ENCODE measurements at regions not wholly inside any gene's neighbourhood (a gene's known extent, or its start where the extent isn't known, plus 50 kb on each side); places are given as distances from the start of the nearest gene placed in this dataset.

DNA sequence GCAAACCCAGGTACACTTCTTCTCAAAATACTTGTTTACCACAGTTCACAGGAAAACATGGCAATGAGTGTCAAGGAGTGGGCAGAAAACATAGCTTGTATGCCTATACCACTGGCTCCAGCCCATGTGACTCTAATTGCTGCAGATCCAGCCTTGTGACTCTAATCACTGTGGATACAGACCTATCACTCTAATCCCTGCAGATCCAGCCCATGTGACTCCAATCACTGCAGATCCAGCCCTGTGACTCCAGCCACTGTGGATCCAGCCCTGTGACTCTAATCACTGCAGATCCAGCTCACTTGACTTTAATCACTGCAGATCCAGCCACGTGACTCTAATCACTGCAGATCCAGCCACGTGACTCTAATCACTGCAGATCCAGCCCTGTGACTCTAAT lies 366.3 kb upstream of the IRX4 start:
- DNase-seq (ENCODE audit: low spot score): no peak

GRCh38 chr5:2242539-2242938 lies 359.8 kb upstream of the IRX4 start:
- no peak for DNase-seq (ENCODE audit: low spot score)

GRCh38 chr5:2241842-2242241 lies 359.1 kb upstream of the IRX4 start:
- no peak for DNase-seq (ENCODE audit: low spot score)

DNA sequence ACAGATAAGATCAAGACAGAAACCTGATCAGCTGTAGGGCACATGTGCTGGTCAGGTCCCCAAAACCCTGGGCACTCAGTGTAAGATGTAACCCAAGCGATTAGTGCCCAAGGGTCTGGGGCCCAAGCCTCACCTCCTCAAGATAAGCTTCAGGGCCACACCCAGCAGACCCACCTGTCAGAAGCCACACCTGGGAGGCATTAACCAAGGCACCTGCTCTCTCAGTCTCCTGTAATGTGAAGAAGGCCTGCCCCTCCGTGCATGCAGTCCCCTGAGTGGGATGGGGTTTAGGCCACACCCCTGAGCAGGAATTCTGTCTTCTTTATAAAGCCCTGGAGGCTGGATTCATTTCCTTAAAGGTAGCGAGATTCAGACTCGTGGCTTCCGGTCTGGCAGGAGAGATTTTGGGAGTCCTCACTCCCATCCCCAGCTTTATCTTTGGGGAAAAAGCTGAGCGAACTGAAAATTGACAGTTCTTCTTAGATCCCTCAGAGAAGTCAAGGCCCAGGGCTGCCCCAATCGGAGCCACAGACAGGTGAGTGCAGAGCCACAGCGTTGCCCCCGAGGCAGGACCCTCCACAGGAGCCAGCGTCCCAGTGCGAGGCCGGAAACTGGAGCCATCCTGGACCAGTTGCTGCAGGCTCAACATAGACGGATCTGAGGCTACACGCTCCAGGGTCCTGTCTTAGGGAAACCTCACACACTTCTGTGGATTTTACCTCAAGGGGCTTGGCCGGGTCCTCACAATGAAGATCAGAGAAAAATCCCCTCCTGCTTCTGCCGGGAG lies 357.6 kb upstream of the IRX4 start:
- DNase-seq (ENCODE audit: low spot score): no peak

DNA sequence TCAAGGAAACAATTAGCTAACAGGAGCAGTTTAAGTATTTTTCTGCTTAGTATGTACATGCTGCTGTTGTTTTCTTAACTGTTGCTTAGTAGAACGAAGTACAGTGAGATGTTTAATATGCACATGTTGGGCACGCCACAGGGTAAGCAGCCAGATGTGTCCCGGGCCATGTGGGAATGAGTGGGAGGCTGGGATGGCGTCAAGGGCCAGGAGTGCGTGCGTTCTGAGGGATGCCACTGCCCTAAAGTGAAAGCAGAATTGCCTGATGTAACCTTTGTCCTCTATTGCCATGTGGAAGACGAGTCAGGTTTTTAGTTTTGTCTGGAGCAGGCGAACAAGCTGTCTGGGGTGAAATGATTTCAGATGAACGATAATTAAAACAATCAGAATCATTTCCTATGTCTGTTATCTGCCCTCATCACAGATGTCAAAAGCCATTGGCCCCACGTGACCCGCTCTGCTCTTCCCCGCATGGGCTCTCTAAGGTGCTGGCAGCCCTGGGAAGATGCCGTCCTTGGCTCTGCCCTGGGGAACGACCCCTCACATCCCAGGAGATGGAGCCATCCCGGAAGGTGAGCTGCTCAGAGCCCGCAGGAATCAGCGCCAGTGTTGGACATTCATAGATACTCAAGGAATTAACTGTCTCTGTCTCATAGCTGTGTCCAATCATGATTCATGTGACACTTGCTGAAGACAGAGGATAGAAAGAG lies 356.6 kb upstream of the IRX4 start:
- no peak for DNase-seq (ENCODE audit: low spot score)

DNA sequence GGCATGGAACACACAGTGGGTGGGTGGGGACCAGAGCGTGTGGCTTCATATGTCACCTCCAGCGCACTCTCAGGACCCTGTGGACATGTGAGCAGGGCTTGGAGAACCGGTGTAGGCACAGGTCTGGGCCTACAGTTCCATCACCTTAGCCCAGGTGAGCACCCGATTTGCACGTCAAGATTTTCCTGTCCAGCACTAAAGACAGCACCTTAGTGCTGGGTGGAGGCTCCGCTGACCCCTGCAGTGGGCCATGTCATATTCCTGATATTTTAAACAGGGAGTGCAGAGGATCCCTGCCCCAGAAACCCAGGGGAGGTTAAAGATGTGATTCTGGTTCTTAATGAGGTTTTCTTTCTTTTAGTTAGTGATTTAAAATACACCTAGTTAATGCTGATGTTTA lies 356.0 kb upstream of the IRX4 start:
- no peak for DNase-seq (ENCODE audit: low spot score)

DNA sequence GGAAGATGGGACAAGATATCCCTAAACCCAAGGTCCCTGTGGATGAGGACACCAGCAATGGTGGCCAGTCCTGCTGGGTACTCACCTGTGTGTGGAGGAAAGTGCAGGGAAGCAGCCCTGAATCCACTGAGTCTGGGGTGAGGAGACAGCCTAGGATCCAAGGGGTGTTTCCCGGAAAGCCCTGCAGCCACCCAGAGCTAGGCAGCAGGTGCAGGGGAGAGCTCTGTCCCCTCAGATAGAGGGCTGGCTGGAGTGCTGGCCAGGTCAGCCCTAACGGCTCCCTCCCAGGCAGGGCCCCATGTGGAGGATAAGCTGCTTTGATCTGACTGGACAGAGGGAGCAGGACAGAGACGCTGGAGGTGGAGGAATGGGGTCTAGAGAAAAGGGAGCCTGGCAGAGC lies 344.7 kb upstream of the IRX4 start:
- DNase-seq (ENCODE audit: low spot score): no peak

GRCh38 chr5:2224689-2225088 lies 342.0 kb upstream of the IRX4 start:
- no peak for DNase-seq (ENCODE audit: low spot score)

DNA sequence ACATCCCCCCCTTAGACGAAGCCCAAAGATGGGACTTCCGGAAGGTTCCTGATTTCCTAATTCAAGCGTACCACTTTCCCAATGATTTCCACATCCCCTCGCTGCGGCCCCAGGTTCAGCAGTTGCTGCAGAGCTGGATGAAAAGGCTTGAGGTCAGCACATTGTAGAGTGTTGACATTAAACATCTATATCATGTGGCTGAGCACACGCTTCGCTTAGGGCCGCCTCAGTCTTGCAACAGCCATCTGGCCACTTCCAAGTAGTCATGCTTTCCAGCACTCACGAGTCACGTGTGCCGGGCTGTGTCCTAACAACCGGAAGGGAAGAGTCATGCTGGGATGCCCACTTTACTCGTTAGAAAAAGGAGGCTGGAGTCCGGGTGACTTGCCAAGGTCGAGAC lies 340.6 kb upstream of the IRX4 start:
- no peak for DNase-seq (ENCODE audit: low spot score)

DNA sequence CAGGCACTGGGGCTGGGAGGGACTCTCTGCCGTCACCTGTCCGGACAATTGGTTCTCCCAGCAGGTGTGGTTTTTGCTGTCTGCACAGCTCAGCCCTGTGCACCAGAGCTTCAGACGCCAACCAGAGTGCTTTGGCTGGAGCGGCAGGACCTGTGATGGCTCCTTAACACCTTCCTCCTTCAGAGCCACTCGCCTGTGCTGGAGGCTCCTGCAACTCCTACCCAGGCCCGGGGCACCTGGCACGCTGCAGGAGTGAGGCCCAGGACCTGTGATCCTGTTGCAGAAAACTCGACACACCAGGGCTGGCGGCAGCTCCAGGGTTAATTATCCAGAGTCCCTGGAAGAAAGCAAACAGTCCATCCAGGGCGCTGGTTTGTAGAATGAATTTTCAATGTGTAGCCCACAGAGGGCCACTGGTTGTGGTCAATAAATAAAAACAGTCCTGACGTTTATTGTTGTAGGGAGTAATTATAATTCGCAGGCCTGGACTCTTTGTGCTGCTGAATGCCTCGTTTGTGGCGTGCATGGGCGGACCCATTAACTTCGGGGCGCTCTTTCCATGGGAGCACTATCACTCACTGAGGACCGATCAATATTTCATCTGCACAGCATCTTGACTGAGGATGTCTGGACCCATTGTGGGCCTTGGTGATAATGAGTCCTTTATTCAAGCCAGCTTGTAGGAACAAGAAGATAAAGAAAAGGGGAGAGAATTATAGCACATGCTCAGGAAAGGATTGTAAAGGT lies 339.7 kb upstream of the IRX4 start:
- no peak for DNase-seq (ENCODE audit: low spot score)

DNA sequence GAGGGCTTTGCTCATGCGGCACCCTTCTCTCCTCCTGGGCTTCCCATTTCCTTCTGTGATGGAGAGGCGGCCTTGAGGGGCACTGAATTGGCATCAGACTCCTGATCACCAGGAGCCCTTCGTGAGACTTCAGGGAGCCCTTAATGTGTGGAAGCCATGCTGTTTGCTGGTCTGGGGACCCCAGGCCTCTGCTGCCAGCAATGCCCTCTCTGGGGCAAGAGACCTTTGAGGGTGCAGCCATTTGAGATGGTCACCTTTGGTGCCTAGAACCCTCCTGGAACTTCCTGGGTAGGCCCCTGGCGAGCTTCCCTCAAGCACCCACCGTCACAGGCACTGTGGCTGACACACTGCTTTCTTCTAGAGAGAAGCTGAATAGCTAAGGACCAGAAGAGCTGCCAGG lies 338.7 kb upstream of the IRX4 start:
- DNase-seq (ENCODE audit: low spot score): no peak

DNA sequence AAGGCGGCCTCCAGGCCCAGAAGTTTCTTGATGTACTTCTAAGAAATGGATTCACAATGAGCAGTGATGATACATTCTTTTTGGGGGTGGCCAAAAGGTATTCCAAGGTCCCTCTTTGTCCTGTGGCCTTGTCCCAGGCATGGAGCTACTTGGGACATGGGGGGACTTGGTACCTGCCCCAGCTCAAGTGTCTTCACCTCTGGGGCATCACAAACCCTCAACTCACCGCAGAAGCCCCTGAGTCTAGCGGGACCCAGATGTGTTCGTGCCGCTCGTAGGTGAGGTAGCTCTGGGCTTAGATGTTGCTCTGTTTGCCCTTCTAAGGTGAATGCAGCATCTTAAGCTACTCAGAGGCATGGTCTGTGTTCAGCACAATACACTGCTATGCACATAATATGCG lies 338.0 kb upstream of the IRX4 start:
- DNase-seq (ENCODE audit: low spot score): no peak

- no peak for DNase-seq (ENCODE audit: low spot score)
Observed at GRCh38 chr5:2219149-2219776, 336.5 kb upstream of the IRX4 start.

DNA sequence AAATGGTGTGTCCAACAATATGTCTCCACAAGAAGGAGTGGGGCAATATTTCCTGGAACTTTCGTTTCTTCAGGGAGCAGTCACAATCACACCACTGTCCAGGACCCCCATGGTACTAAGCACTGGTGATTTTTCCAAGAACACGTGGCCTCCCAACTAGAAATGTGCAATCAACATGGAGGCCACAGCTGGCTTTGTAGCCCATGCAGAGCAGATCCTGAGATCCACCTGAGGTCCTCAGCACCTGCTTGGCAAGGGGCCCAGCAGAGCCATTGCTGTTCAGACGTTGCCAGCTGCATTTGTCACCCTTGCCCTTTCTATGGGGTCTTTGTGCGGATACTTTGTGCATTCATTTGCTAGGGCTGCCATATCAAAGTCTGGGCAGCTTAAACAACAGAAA lies 334.5 kb upstream of the IRX4 start:
- DNase-seq (ENCODE audit: low spot score): no peak

GRCh38 chr5:2214910-2215590 lies 332.3 kb upstream of the IRX4 start:
- no peak for DNase-seq (ENCODE audit: low spot score)

- DNase-seq (ENCODE audit: low spot score): no peak
Observed at GRCh38 chr5:2213121-2213730, 330.5 kb upstream of the IRX4 start.

GRCh38 chr5:2212481-2212880 lies 329.8 kb upstream of the IRX4 start:
- no peak for DNase-seq (ENCODE audit: low spot score)

GRCh38 chr5:2208239-2208544 lies 325.5 kb upstream of the IRX4 start:
- DNase-seq (ENCODE audit: low spot score): no peak

GRCh38 chr5:2207416-2208238 lies 324.9 kb upstream of the IRX4 start:
- DNase-seq (ENCODE audit: low spot score): no peak

DNA sequence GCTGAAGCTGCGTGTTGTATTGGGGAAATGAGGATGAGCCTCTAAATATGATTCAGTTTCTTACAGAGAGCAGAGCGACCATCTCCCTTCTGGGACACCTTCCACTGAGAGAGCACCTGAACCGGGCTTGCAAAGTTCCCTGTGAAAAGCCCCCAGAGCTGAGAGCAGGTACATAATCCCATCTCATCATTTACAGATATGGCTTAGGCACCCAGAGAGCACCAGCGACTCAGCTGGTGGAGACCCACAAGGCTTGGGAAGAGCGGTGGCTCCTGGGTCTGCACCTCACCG lies 324.3 kb upstream of the IRX4 start:
- no peak for DNase-seq (ENCODE audit: low spot score)

Data from A172 (cell line).